ENCODE measurements at regions not wholly inside any gene's neighbourhood (a gene's known extent, or its start where the extent isn't known, plus 50 kb on each side); places are given as distances from the start of the nearest gene placed in this dataset.

DNA sequence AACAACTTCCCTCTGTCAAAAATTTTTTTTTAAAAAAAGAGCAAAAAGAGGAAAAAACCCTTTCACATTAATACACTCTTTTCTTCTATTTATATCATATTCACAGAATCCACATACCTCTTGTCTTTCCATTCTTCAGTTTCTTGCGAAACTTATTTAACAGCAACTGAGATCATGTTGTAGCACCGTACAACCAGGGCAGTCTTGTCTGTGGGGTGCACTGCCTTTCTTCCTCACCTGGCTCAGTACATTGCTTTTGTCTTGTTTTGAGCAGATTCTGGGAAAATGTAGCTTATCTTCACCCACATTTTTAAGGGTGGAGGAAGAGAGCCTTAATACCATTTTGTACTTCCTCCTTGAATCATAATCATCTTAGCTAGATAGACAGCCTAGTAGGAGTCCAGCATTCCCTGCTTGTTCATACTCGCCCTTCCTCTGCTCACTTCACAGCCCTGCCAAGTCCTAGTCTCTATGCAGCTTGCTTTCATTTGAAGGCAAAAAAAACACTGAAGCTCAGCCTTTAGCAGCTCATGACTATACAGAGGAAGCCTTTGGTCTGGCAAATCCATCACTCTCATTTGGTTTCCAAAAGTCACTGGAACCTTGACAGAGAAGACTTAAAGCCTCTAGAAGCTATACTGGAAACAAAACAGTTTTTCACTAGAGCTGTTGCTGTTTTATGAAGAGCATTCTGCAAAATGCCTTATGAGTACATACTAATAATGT lies 140.6 kb upstream of the BANK1 start:
- TF ChIP-seq, protein P1, sequence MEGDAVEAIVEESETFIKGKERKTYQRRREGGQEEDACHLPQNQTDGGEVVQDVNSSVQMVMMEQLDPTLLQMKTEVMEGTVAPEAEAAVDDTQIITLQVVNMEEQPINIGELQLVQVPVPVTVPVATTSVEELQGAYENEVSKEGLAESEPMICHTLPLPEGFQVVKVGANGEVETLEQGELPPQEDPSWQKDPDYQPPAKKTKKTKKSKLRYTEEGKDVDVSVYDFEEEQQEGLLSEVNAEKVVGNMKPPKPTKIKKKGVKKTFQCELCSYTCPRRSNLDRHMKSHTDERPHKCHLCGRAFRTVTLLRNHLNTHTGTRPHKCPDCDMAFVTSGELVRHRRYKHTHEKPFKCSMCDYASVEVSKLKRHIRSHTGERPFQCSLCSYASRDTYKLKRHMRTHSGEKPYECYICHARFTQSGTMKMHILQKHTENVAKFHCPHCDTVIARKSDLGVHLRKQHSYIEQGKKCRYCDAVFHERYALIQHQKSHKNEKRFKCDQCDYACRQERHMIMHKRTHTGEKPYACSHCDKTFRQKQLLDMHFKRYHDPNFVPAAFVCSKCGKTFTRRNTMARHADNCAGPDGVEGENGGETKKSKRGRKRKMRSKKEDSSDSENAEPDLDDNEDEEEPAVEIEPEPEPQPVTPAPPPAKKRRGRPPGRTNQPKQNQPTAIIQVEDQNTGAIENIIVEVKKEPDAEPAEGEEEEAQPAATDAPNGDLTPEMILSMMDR (IDR thresholded peaks at IDR 0.05; ENCODE audit: low read depth, low read length), result no peak
- TF ChIP-seq EZH2phosphoT487 (IDR thresholded peaks at IDR 0.05; ENCODE audit: low read depth), result no peak

Measured in OCI-LY3 (cell line).